ENCODE measurements at regions not wholly inside any gene's neighbourhood (a gene's known extent, or its start where the extent isn't known, plus 50 kb on each side); places are given as distances from the start of the nearest gene placed in this dataset.

DNA sequence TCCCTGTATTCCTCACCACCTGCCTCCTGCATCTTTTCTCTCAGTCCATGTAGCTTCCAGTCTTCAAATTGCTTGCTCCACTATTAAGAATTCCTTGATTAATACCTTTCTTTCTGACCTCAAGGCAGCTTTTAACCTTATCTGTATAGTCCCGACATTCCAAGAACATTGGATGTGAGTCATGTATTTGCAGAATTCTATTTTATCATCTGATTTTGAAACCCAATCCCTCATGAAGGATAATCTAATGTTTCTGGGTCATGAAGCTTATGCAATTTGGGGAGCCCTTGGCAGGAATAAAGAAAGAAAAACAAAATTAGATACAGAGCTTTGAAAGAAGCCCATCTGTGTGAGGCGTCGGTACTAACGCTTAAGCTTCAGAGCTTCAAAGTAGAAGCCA is 63.4 kb upstream of the CCND2 start:
- Histone ChIP-seq H3K36me3 (replicated peaks) (no peaks in the 10 kb centered on the region), H3K4me3 (ENCODE audit: low read depth, low read length) (no peak overlapping the region), H3K27me3 (replicated peaks) (no peaks in the 10 kb centered on the region), H3K27ac (no peak overlapping the region)
- in situ Hi-C loops (cut with HindIII; ENCODE audit: low pct_ligation_motif_present, low sequenced_read_pairs), result no loop called here
- TF ChIP-seq, protein P1, sequence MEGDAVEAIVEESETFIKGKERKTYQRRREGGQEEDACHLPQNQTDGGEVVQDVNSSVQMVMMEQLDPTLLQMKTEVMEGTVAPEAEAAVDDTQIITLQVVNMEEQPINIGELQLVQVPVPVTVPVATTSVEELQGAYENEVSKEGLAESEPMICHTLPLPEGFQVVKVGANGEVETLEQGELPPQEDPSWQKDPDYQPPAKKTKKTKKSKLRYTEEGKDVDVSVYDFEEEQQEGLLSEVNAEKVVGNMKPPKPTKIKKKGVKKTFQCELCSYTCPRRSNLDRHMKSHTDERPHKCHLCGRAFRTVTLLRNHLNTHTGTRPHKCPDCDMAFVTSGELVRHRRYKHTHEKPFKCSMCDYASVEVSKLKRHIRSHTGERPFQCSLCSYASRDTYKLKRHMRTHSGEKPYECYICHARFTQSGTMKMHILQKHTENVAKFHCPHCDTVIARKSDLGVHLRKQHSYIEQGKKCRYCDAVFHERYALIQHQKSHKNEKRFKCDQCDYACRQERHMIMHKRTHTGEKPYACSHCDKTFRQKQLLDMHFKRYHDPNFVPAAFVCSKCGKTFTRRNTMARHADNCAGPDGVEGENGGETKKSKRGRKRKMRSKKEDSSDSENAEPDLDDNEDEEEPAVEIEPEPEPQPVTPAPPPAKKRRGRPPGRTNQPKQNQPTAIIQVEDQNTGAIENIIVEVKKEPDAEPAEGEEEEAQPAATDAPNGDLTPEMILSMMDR (IDR thresholded peaks at IDR 0.05; ENCODE audit: low read depth, low read length, missing control alignments), result no peak
- DNase-seq, result no peak

DNA sequence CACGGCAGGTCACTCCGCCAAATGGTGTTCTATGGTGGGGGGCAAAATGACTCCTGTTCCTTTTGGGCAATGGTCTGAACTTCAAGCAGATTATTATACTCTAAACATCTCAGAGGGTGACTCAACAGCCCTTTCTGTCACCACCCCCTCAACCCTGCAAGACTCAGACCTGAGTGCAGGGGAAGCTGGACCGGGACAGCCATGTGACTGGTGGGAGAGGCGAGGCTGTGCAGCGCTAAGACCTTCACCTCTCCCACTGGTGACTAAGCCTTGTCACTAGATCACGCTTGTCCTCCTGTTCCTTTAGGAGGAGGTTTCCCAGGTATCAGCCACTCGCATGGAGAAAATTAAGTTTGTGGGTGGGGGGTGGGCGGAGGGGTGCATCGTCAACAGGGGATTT is 67.1 kb upstream of the CCND2 start:
- no peak overlapping the region for H3K27ac ChIP-seq
- H3K27me3 ChIP-seq (replicated peaks), result no peaks in the 10 kb centered on the region
- H3K36me3 ChIP-seq (replicated peaks), result no peaks in the 10 kb centered on the region
- no peak overlapping the region for H3K4me3 ChIP-seq (ENCODE audit: low read depth, low read length)
- TF ChIP-seq, protein P1 (IDR thresholded peaks at IDR 0.05; ENCODE audit: low read depth, low read length, missing control alignments), result no peak
- in situ Hi-C loops (cut with HindIII; ENCODE audit: low pct_ligation_motif_present, low sequenced_read_pairs), result no loop called here
- DNase-seq, result no peak

DNA sequence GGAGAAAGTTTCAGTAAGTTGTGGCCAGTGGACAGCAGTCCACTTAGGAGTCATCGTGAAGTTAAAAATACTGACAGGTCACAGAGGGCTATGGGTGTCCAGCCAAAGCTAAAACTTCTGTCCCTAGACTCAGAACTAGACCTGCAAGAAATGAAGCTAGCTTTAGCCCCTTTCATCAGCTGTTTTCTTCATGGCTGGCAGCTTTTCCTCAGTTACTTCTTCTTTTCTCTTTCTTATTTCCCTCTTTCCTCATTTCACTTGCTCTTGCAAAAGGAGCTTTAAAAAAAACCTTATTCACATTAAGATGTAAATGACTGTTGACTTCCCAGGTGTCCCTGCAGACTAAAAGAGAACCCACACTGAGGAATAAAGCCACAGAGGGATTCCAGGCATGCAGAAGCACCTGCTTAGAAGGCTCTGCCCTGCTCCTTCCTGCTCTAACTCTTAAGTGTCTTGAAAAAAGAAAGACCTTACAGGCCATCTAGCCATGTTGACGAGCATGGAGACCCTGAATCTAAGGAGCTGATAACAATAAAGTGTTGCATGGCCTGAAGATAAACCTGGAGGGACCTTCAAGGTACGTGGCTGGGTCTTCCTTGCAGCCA is 69.7 kb upstream of the CCND2 start:
- in situ Hi-C loops (cut with HindIII; ENCODE audit: low pct_ligation_motif_present, low sequenced_read_pairs), result no loop called here

DNA sequence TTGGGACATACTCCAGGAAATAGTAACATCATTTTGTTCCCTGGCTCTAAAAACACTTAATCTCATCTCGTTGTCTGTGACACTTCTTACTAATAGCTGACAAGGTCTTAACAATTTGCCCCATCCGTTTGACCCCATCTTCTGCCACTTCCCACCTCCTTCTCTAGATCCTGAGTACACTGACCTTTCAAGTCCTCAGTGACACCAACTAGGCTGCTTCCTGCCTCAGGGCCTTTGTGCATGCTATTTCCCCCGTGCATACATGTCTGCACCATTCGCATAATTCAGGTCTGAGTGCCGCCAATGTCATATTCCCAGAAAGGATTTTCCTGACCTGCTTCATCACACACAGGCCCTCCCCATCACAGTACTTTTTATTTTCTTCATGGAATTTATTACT is 70.6 kb upstream of the CCND2 start:
- Histone ChIP-seq H3K4me3 (ENCODE audit: low read depth, low read length) (no peak overlapping the region), H3K27ac (no peak overlapping the region)
- DNase-seq, result no peak

More for the DNA sequence above, 69.7 kb upstream of the CCND2 start:
- Histone ChIP-seq H3K27ac (no peak overlapping the region), H3K4me3 (ENCODE audit: low read depth, low read length) (no peak overlapping the region), H3K27me3 (replicated peaks) (no peaks in the 10 kb centered on the region), H3K36me3 (replicated peaks) (no peaks in the 10 kb centered on the region)
- TF ChIP-seq, protein P1 (IDR thresholded peaks at IDR 0.05; ENCODE audit: low read depth, low read length, missing control alignments), result no peak
- no peak for DNase-seq

DNA sequence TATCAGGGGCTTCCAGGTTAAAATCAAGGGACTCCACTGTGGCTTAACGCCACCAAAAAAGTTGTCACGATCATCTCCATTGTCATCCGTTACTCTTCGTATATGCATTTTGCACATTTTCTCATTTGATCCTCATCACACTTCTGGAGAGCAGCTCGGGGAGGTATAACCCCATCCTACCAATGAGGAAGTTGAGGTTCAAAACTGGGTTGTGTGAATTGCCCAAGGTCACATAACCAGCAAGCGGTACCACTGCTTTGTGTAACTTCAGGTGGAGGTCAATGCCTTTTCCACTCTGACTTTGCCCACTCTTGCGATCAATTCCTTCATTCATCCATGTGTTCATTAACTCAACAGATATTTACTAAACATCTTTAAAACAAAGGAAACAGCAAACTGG is 71.1 kb upstream of the CCND2 start:
- Histone ChIP-seq H3K27me3 (replicated peaks) (no peaks in the 10 kb centered on the region), H3K4me3 (ENCODE audit: low read depth, low read length) (no peak overlapping the region), H3K36me3 (replicated peaks) (no peaks in the 10 kb centered on the region), H3K27ac (no peak overlapping the region)
- TF ChIP-seq, protein P1 (IDR thresholded peaks at IDR 0.05; ENCODE audit: low read depth, low read length, missing control alignments), result no peak
- no peak for DNase-seq
- in situ Hi-C loops (cut with HindIII; ENCODE audit: low pct_ligation_motif_present, low sequenced_read_pairs), result no loop called here

More for the DNA sequence above, 70.6 kb upstream of the CCND2 start:
- in situ Hi-C loops (cut with HindIII; ENCODE audit: low pct_ligation_motif_present, low sequenced_read_pairs), result no loop called here
- Histone ChIP-seq H3K27me3 (replicated peaks) (no peaks in the 10 kb centered on the region), H3K36me3 (replicated peaks) (no peaks in the 10 kb centered on the region)
- TF ChIP-seq, protein P1 (IDR thresholded peaks at IDR 0.05; ENCODE audit: low read depth, low read length, missing control alignments), result no peak

Data from brain microvascular endothelial cell (primary cell).